NCI-H146 (cell line): ENCODE measurements at regions not wholly inside any gene's neighbourhood (a gene's known extent, or its start where the extent isn't known, plus 50 kb on each side); places are given as distances from the start of the nearest gene placed in this dataset.
"Not testable (repeated sequence)": the region's sequence is repeated elsewhere in the genome, so short reads cannot be mapped to it uniquely, and the experiment has no call there.

Experiments
- DNase-seq: peaks from one replicate; lab custom pipeline; 2025; lab: John Stamatoyannopoulos, UW

DNA sequence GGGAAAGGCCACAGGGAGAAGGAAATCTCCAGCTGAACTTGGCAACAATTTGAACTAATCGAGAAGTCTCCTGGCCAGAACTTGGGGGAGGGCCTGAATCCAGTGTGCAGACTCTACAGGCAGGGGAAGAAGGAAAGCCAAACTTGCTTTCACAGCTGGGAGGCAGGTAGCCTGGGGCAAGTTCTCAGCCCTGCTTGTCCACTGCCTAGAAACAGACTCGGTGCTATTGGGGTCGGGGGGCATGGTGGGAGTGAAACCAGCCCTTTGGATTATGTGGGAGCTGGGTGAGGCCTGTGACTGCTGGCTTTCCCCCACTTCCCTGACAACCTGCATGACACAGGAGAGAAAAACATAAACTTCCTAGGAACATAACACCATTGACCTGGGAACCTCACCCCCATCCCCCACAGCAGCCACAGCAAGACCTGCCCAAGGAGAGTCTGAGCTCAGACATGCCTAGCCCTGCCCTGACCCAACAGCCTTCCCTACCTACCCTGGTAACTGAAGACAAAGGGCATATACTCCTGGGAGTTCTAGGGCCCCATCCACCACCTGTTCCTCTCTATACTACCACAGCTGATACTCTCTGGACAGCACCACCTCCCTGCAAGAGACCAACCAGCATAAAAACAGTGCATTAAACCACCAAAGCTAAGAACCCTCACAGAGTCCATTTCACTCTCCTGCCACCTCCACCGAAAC lies 103.7 kb upstream of the MNS1 start:
- DNase-seq: no peak

DNA sequence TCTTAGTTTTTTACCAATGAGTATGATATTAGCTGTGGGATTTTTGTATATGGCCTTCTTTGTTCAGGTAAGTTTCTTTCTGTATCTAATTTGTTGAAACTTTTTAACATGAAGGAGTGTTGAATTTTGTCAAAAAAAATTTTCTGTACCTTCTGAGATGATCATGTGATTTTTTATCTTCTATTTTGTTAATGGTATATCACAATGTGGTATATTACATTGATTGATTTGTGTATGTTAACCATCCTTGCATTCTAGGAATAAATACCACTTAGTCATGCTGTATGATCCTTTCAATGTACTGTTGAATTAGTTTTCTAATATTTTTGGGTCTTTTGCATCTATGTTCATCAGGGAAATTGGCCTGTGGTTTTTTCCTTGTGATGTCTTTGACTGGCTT lies 92.5 kb upstream of the MNS1 start:
- DNase-seq: no peak

- no peak for DNase-seq
Measured at GRCh38 chr15:56553486-56553885, 88.5 kb upstream of the MNS1 start.

GRCh38 chr15:56552659-56553058 lies 87.7 kb upstream of the MNS1 start:
- no peak for DNase-seq

- not testable (repeated sequence) for DNase-seq
Measured at GRCh38 chr15:56540570-56540969, 75.6 kb upstream of the MNS1 start.

DNA sequence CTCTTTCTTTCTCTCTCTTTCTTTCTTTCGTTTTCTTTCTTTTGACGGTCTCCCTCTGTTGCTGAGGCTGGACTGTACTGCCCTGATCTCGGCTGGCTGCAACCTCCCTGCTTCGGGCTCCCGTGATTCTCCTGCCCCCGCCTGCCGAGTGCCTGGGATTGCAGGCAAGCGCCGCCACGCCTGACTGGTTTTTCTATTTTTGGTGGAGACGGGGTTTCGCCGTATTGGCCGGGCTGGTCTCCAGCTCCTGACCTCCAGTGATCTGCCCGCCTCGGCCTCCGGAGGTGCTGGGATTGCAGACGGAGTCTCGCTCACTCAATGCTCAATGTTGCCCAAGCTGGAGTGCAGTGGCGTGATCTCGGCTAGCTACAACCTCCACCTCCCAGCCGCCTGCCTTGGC lies 75.2 kb upstream of the MNS1 start:
- DNase-seq: not testable (repeated sequence)

- DNase-seq: no peak
Measured at GRCh38 chr15:56538901-56539545, 74.1 kb upstream of the MNS1 start.

- DNase-seq: peak; percentile 37
Measured at GRCh38 chr15:56537881-56538280, 72.9 kb upstream of the MNS1 start.

GRCh38 chr15:56534728-56535127 lies 69.8 kb upstream of the MNS1 start:
- DNase-seq: no peak

GRCh38 chr15:56533731-56534403 lies 68.9 kb upstream of the MNS1 start:
- no peak for DNase-seq

GRCh38 chr15:56532721-56533460 lies 68.0 kb upstream of the MNS1 start:
- peak; percentile 12 for DNase-seq

DNA sequence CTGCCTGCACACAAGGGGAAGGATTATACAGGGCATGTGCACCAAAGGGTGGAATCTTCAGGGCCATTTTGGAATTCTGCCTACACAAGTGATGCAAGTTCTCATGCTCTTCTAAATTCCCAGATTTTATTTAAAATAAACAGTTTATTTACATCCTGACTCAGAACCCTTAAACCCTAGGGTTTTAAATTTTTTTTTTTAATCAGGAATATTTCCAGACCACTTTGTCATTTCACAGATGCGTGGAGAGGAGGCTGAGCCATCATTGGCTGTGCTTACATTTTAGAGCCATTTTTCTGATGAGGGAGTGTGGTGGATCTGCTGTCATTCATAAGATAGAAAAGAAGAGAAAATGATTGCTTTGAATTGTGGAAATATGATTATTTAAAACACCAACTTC lies 65.2 kb upstream of the MNS1 start:
- no peak for DNase-seq

DNA sequence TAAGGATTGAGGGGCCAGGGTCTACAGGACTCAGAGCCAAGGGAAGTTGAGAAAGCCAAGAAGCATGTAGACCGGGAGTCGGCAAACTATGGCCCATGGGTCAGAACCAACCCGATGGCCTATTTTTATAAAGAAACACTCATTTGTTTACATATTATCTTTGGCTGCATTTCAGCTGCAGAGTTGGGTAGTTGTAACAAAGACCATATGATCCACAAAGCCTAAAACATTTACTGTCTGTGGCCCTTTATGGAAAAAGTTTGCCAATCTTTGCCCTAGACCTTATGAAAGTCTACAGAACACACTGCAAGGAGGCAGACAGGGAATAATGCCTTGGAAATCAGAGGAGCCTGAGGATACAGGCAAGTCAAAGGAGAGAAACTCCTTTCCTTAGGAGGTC lies 63.2 kb upstream of the MNS1 start:
- no peak for DNase-seq

DNA sequence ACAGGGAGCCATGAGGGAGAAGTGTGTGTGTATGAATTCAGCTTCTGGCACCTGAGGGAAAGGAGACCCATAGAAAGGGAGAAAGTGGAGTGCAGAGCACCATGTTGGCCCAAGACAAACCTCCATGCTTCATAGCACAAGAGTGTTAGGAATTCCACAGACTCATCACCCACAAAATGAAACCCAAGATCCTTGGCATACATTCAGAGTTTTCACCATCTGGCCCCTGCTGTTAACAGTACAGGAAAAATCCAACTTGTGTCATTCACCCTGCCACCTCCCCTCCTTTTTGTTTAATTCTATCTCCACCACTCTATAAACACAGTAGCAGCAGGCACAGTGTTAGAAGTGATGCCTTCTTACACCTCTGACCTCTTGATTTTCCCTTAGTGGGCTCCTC lies 60.0 kb upstream of the MNS1 start:
- DNase-seq: no peak

DNA sequence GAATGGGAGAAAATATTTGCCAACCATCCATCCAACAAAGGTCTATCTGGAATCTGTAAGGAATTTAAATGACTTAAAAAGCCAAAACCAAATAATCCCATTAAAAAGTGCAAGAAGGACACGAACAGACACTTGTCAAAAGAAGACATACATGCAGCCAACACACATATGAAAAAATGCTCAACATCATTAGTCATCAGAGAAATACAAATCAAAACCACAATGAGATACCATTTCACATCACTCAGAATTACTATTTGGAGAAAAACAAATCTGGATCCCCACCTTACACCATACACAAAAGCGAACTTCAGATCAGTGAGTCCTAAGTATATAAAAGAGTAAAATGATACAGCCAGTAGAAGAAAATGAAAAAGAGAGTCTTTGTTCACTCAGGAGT lies 58.6 kb upstream of the MNS1 start:
- DNase-seq: no peak

GRCh38 chr15:56519000-56519399 lies 54.1 kb upstream of the MNS1 start:
- DNase-seq: no peak
